ENCODE measurements at regions not wholly inside any gene's neighbourhood (a gene's known extent, or its start where the extent isn't known, plus 50 kb on each side); places are given as distances from the start of the nearest gene placed in this dataset.
A peak's percentile ranks its signal among the peaks of the same experiment; 100 is the strongest.

- no peak overlapping the region for H3K27ac ChIP-seq (ENCODE audit: low read depth in 2 of 2, low read length in 2 of 2)
- H3K9me3 ChIP-seq (ENCODE audit: control insufficient read depth in 2 of 3, insufficient read depth in 1 of 3, low read length in 3 of 3): no peaks in the 10 kb centered on the region
- TF ChIP-seq CTCF (IDR thresholded peaks at IDR 0.05; ENCODE audit: borderline replicate concordance, extremely low read depth, insufficient read depth): no peak
- no peak for DNase-seq
- H3K4me3 ChIP-seq (ENCODE audit: low read length in 3 of 3): no peak overlapping the region
- no peak for FAIRE-seq
- H3K27me3 ChIP-seq (ENCODE audit: control insufficient read depth, insufficient read depth, low read length): no peaks in the 10 kb centered on the region
- no peaks in the 10 kb centered on the region for H3K36me3 ChIP-seq (ENCODE audit: control insufficient read depth in 2 of 3, insufficient read depth in 3 of 3, low read length in 3 of 3)
- intact Hi-C loops (cut with DNase I): no loop called here
- H3K9ac ChIP-seq (ENCODE audit: low read length in 3 of 3): no peak overlapping the region
- no peaks in the 10 kb centered on the region for H3K4me1 ChIP-seq (ENCODE audit: control insufficient read depth in 2 of 3, insufficient read depth in 2 of 3, low read depth in 1 of 3, low read length in 3 of 3)
Measured at GRCh38 chr1:8158995-8159394, 132.9 kb upstream of the ERRFI1 start.

- Histone ChIP-seq H3K4me1 (ENCODE audit: control insufficient read depth in 2 of 3, insufficient read depth in 2 of 3, low read depth in 1 of 3, low read length in 3 of 3) (no peaks in the 10 kb centered on the region), H3K9me3 (ENCODE audit: control insufficient read depth in 2 of 3, insufficient read depth in 1 of 3, low read length in 3 of 3) (no peaks in the 10 kb centered on the region), H3K4me3 (ENCODE audit: low read length in 3 of 3) (no peak overlapping the region), H3K27ac (ENCODE audit: low read depth in 2 of 2, low read length in 2 of 2) (no peak overlapping the region), H3K36me3 (ENCODE audit: control insufficient read depth in 2 of 3, insufficient read depth in 3 of 3, low read length in 3 of 3) (no peaks in the 10 kb centered on the region), H3K9ac (ENCODE audit: low read length in 3 of 3) (no peak overlapping the region), H3K27me3 (ENCODE audit: control insufficient read depth, insufficient read depth, low read length) (no peaks in the 10 kb centered on the region)
- DNase-seq (no peak), FAIRE-seq (no peak)
- TF ChIP-seq CTCF (IDR thresholded peaks at IDR 0.05; ENCODE audit: borderline replicate concordance, extremely low read depth, insufficient read depth): no peak
- intact Hi-C loops (cut with DNase I): no loop called here
Measured at GRCh38 chr1:8157765-8158164, 131.7 kb upstream of the ERRFI1 start.

- no peaks in the 10 kb centered on the region for H3K27me3 ChIP-seq (ENCODE audit: control insufficient read depth, insufficient read depth, low read length)
- no peaks in the 10 kb centered on the region for H3K9me3 ChIP-seq (ENCODE audit: control insufficient read depth in 2 of 3, insufficient read depth in 1 of 3, low read length in 3 of 3)
- no peak overlapping the region for H3K27ac ChIP-seq (ENCODE audit: low read depth in 2 of 2, low read length in 2 of 2)
- FAIRE-seq: no peak
- H3K36me3 ChIP-seq (ENCODE audit: control insufficient read depth in 2 of 3, insufficient read depth in 3 of 3, low read length in 3 of 3): no peaks in the 10 kb centered on the region
- no peaks in the 10 kb centered on the region for H3K4me1 ChIP-seq (ENCODE audit: control insufficient read depth in 2 of 3, insufficient read depth in 2 of 3, low read depth in 1 of 3, low read length in 3 of 3)
- no peak overlapping the region for H3K4me3 ChIP-seq (ENCODE audit: low read length in 3 of 3)
- intact Hi-C loops (cut with DNase I): no loop called here
- no peak overlapping the region for H3K9ac ChIP-seq (ENCODE audit: low read length in 3 of 3)
- TF ChIP-seq CTCF (IDR thresholded peaks at IDR 0.05; ENCODE audit: borderline replicate concordance, extremely low read depth, insufficient read depth): no peak
- peak in 3 of 5 donors; percentile 25 to 58 (median 56) for DNase-seq
Measured at GRCh38 chr1:8155528-8156186, 129.5 kb upstream of the ERRFI1 start.

GRCh38 chr1:8154621-8155052, 128.5 kb upstream of the ERRFI1 start:
- FAIRE-seq (no peak), DNase-seq (peak in 4 of 5 donors; percentile 64 to 76 (median 70))
- no peaks in the 10 kb centered on the region for H3K4me1 ChIP-seq (ENCODE audit: control insufficient read depth in 2 of 3, insufficient read depth in 2 of 3, low read depth in 1 of 3, low read length in 3 of 3)
- H3K4me3 ChIP-seq (ENCODE audit: low read length in 3 of 3): no peak overlapping the region
- no peak overlapping the region for H3K9ac ChIP-seq (ENCODE audit: low read length in 3 of 3)
- no peaks in the 10 kb centered on the region for H3K27me3 ChIP-seq (ENCODE audit: control insufficient read depth, insufficient read depth, low read length)
- TF ChIP-seq CTCF (IDR thresholded peaks at IDR 0.05; ENCODE audit: borderline replicate concordance, extremely low read depth, insufficient read depth): no peak
- intact Hi-C loops (cut with DNase I): no loop called here
- no peak overlapping the region for H3K27ac ChIP-seq (ENCODE audit: low read depth in 2 of 2, low read length in 2 of 2)
- no peaks in the 10 kb centered on the region for H3K9me3 ChIP-seq (ENCODE audit: control insufficient read depth in 2 of 3, insufficient read depth in 1 of 3, low read length in 3 of 3)
- no peaks in the 10 kb centered on the region for H3K36me3 ChIP-seq (ENCODE audit: control insufficient read depth in 2 of 3, insufficient read depth in 3 of 3, low read length in 3 of 3)
